ENCODE measurements at regions not wholly inside any gene's neighbourhood (a gene's known extent, or its start where the extent isn't known, plus 50 kb on each side); places are given as distances from the start of the nearest gene placed in this dataset.
"Not testable (repeated sequence)": the region's sequence is repeated elsewhere in the genome, so short reads cannot be mapped to it uniquely, and the experiment has no call there.

DNA sequence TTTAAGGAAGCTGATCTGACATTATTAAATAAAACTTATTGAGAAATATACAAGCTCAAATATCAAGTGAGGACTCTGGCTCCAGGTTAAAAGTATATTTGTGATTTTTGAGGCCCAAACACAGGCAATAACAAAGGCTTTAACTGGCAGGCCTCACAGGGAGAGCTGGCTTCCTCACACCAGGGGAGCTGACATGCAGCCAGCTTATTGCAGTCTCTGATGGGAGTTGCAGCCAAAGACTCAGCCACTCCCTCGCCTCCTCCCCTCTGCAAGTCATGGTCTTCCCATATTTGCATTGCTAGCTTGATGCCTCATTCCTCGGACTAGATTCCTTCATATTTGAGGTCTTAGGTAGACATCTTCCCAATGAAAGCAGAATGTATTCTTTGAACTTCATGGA is 647.1 kb upstream of the SLITRK6 start:
- DNase-seq (ENCODE audit: low read depth in 1 of 2, low spot score in 2 of 2), result no peak
- H3K4me1 ChIP-seq (replicated peaks), result no peaks in the 10 kb centered on the region
- no peaks in the 10 kb centered on the region for H3K9me3 ChIP-seq (replicated peaks)
- no peaks in the 10 kb centered on the region for H3K27me3 ChIP-seq (replicated peaks)
- no peak overlapping the region for H3K4me3 ChIP-seq
- no peak overlapping the region for H3K27ac ChIP-seq
- H3K36me3 ChIP-seq, result no peaks in the 10 kb centered on the region

DNA sequence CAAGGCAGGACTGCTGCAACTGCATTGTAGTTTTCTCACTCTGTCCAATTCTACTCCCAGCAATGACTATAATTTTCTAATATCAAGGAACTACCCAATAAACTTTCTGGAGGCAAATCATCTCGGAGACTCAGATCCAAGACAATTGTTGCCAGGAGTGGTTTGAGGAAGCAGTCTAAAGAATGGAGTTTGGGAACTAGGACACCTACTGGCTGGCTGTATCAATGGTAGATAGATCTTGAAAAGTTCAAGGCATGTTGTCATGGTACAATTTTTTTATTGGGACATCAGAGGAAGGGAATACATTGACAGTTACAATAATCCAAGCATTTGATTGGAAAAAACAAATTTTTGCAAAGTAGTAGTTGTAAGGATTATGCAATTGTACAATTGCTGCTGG is 648.3 kb upstream of the SLITRK6 start:
- no peaks in the 10 kb centered on the region for H3K9me3 ChIP-seq (replicated peaks)
- no peaks in the 10 kb centered on the region for H3K36me3 ChIP-seq
- H3K27ac ChIP-seq, result no peak overlapping the region
- H3K4me1 ChIP-seq (replicated peaks), result no peaks in the 10 kb centered on the region
- H3K4me3 ChIP-seq, result no peak overlapping the region
- DNase-seq (ENCODE audit: low read depth in 1 of 2, low spot score in 2 of 2), result no peak
- no peaks in the 10 kb centered on the region for H3K27me3 ChIP-seq (replicated peaks)

DNA sequence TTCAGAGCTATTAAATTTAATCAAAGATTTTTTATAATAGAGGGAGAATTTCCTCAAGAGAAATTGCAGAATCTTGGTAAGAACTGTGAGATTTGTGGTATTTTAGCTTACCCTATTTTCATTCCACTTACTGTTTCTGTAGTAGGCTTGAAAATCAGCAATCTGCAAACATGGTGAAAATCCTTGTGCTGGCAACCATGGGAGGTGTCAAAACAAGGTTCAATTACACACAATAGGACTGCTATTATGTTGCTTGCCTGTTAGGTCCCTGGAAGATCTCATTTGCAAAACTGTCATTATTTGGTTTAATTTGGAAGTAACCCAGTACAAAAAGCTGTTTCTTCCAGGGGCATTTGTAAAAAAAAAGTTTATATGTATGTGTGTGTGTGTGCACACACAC is 662.8 kb upstream of the SLITRK6 start:
- Histone ChIP-seq H3K9me3 (replicated peaks) (no peaks in the 10 kb centered on the region), H3K36me3 (no peaks in the 10 kb centered on the region), H3K27me3 (replicated peaks) (no peaks in the 10 kb centered on the region), H3K27ac (no peak overlapping the region), H3K4me3 (no peak overlapping the region), H3K4me1 (replicated peaks) (no peaks in the 10 kb centered on the region)
- no peak for DNase-seq (ENCODE audit: low read depth in 1 of 2, low spot score in 2 of 2)

DNA sequence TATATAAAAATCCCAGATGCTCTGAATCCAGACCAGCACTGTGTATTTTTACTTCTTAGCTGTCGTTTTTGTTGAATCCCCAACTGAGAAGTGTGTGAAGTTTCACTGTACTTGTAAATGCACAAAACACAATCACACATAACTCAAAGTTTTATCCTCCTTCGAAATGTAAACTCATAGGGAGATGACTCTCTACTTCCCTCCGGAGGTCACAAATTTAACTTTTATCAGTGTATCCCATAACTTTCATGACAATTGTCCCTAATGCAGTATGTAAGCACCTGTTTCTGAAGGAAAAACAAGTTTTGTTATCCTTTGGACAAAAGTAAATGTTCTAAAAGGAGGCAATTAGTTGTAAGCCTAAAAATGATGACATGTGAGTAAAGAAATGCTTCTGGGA is 665.0 kb upstream of the SLITRK6 start:
- Histone ChIP-seq H3K4me1 (replicated peaks) (no peaks in the 10 kb centered on the region), H3K27ac (no peak overlapping the region), H3K27me3 (replicated peaks) (no peaks in the 10 kb centered on the region), H3K9me3 (replicated peaks) (no peaks in the 10 kb centered on the region), H3K4me3 (no peak overlapping the region), H3K36me3 (no peaks in the 10 kb centered on the region)
- no peak for DNase-seq (ENCODE audit: low read depth in 1 of 2, low spot score in 2 of 2)

DNA sequence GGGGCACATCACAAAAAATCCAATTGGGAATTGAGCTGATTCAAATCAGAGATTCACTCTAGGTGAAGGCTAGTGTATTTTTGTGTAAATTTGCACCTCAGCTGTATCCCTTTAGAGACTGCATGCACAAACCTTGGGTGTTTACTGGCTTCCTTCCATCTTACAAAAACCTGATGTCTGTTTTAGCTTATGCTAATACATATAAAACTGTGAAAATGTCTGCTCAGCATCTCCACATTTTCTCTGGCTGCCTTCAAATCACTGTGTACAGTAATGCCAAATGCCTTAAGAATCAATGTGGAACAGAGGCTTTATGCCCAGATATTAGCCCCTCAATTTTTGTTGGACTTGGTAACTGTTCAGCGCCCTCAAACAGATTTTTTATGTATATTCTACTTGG is 675.8 kb upstream of the SLITRK6 start:
- Histone ChIP-seq H3K4me3 (no peak overlapping the region), H3K4me1 (replicated peaks) (no peaks in the 10 kb centered on the region), H3K27ac (no peak overlapping the region), H3K9me3 (replicated peaks) (no peaks in the 10 kb centered on the region), H3K27me3 (replicated peaks) (no peaks in the 10 kb centered on the region), H3K36me3 (no peaks in the 10 kb centered on the region)
- DNase-seq (ENCODE audit: low read depth in 1 of 2, low spot score in 2 of 2), result no peak

DNA sequence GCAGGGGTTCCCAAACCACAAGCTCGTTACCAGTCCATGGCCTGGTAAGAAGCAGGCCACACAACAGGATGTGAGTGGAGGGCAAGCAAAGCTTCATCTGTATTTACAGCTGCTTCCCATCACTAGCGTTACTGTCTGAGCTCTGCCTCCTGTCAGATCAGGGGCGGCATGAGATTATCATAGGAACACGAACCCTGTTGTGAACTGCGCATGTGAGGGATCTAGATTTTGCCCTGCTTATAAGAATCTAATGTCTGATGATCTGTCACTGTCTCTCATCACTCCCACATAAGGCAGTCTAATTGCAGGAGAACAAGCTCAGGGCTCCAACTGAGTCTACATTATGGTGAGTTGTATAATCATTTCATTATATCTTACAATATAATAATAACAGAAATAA is 677.4 kb upstream of the SLITRK6 start:
- H3K4me1 ChIP-seq (replicated peaks), result no peaks in the 10 kb centered on the region
- H3K9me3 ChIP-seq (replicated peaks), result no peaks in the 10 kb centered on the region
- H3K27me3 ChIP-seq (replicated peaks), result no peaks in the 10 kb centered on the region
- no peak for DNase-seq (ENCODE audit: low read depth in 1 of 2, low spot score in 2 of 2)
- H3K27ac ChIP-seq, result no peak overlapping the region
- no peak overlapping the region for H3K4me3 ChIP-seq
- no peaks in the 10 kb centered on the region for H3K36me3 ChIP-seq

DNA sequence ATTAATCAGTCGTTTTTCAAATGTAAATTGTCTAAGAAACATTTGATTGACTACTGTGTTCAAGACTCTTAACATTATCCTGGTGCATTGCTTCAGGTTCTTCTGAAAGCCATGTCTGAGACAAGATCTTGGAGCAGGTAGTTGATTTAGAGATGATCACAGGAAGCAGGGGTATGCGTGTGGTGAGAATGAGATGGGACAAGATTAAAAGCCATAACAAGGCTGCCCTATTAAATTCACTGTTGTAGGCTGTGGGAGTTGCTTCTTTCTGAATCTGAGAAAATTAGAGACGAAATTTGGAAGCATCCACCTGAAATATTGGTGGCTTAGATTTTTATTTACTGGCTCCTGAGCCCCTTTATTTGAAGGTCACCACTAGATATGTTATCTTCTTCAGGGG is 687.4 kb upstream of the SLITRK6 start:
- no peak overlapping the region for H3K27ac ChIP-seq
- H3K36me3 ChIP-seq, result no peaks in the 10 kb centered on the region
- H3K4me1 ChIP-seq (replicated peaks), result no peaks in the 10 kb centered on the region
- H3K27me3 ChIP-seq (replicated peaks), result no peaks in the 10 kb centered on the region
- no peak for DNase-seq (ENCODE audit: low read depth in 1 of 2, low spot score in 2 of 2)
- no peaks in the 10 kb centered on the region for H3K9me3 ChIP-seq (replicated peaks)
- no peak overlapping the region for H3K4me3 ChIP-seq

DNA sequence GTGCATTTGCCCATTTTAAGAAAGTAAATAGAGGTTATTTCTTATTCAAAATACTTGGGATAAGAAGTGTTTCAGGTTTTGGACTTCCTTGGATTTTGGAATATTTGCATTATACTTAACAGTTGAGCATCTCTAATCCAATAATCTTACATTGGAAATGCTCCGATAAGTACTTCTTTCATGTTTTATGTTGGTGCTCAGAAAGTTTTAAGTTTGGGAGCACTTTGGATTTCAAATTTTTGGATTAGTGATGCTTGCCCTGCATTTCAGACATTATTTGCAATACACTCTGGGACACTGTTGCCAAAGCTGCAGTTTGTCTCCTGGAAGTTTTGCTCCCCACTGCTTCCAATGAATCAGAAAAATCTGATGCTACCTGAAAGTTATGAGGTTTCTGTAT is 691.9 kb upstream of the SLITRK6 start:
- Histone ChIP-seq H3K4me3 (no peak overlapping the region), H3K27me3 (replicated peaks) (no peaks in the 10 kb centered on the region), H3K27ac (no peak overlapping the region), H3K4me1 (replicated peaks) (no peaks in the 10 kb centered on the region), H3K9me3 (replicated peaks) (no peaks in the 10 kb centered on the region), H3K36me3 (no peaks in the 10 kb centered on the region)
- DNase-seq (ENCODE audit: low read depth in 1 of 2, low spot score in 2 of 2), result no peak

DNA sequence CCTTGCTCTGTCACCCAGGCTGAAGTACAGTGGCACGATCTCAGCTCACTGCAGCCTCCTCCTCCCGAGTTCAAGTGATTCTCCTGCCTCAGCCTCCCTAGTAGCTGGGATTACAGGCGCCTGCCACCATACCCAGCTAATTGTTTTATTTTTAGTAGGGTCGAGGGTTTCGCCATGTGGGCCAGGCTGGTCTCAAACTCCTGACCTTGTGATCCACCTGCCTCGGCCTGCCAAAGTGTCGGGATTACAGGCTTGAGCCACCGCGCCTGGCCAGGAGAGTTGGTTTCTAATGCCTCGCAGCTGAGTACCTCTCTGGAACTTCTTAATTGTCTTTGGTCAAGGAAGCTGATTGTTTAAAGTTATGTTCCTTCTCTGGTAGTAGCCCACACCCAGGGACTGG is 702.7 kb upstream of the SLITRK6 start:
- H3K9me3 ChIP-seq (replicated peaks); H3K36me3 ChIP-seq; H3K4me1 ChIP-seq (replicated peaks); H3K27me3 ChIP-seq (replicated peaks); H3K27ac ChIP-seq; H3K4me3 ChIP-seq; DNase-seq (ENCODE audit: low read depth in 1 of 2, low spot score in 2 of 2): not testable (repeated sequence)

DNA sequence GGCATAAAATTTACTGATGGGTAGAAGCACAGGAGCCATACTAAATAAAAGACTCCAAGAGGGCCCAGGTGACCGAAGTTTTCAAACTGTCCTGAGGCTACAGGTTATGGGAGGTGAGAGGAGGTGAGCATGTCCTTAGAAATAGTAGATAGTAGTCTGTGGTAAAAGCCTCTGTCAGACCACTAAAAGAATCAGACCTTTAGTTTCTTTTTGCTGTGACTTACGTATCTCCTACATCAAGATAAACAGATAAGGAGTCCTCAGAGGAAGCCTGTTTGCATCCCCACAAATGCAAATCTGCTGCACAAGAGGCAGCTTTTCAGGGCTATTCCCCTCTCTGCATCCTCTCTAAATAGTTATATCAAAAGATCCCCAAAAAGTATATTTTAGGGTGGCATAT is 711.6 kb upstream of the SLITRK6 start:
- H3K27ac ChIP-seq, result no peak overlapping the region
- DNase-seq (ENCODE audit: low read depth in 1 of 2, low spot score in 2 of 2), result no peak
- no peaks in the 10 kb centered on the region for H3K36me3 ChIP-seq
- no peaks in the 10 kb centered on the region for H3K27me3 ChIP-seq (replicated peaks)
- no peaks in the 10 kb centered on the region for H3K9me3 ChIP-seq (replicated peaks)
- H3K4me3 ChIP-seq, result no peak overlapping the region
- no peaks in the 10 kb centered on the region for H3K4me1 ChIP-seq (replicated peaks)

DNA sequence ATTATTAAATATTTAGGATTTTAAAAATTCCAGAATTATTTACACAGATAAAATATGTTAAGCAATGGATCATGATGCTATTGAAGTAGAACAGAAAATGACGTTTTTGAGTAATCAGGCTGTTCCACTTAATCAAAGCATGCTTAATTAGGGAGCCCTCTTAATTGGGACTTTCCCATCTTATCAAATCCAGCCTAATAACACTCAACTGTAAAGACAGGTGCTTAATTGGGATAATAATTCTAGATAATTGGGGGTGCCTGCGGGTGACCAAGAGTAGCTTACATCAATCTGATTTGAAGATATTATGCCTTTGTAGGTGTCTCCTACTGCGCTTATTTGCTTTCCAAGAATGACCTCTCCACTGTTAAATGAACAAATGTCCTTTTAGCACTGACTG is 742.2 kb upstream of the SLITRK6 start:
- Histone ChIP-seq H3K27ac (no peak overlapping the region), H3K27me3 (replicated peaks) (no peaks in the 10 kb centered on the region), H3K4me3 (no peak overlapping the region)

DNA sequence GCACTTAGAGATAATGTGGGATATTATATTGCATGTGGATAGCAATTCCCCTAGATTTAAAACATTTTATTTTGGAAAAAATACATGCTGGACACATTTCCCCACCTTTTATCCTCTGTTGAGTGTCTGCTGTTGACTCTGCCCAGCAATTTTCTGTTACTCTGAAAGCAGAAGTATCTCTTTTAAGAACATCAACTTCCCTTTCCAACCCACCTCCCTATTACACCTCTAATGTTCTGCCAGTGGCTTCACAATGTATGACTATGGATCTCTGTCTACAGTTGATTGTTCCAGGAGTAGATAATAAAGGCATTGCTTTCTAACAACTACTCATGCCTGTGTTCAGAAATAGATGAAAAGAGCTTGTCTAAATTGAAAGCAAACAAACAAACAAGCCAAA is 754.8 kb upstream of the SLITRK6 start:
- H3K36me3 ChIP-seq, result no peaks in the 10 kb centered on the region
- DNase-seq (ENCODE audit: low read depth in 1 of 2, low spot score in 2 of 2), result no peak

More for the DNA sequence above, 742.2 kb upstream of the SLITRK6 start:
- H3K9me3 ChIP-seq (replicated peaks), result no peaks in the 10 kb centered on the region
- H3K4me1 ChIP-seq (replicated peaks), result no peaks in the 10 kb centered on the region
- no peak for DNase-seq (ENCODE audit: low read depth in 1 of 2, low spot score in 2 of 2)
- no peaks in the 10 kb centered on the region for H3K36me3 ChIP-seq

DNA sequence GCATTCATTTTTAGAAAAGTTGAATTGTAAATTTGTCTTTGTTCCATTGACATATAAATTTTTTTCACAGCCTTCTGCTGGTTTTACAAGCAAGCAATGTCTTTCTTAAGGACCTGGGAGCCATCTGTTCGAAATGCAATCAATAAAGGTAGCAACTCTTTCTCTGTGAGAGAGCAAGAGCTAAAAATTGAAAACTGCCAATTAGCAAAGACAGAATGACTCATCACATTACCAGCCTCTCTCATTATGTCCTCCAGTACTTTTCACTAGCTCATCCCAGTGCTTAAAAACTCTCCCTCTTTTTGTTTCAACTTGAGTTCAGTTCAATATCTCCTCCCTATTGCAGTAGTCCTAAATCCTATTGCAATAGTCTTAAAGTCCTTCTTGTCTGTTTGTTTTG is 760.7 kb upstream of the SLITRK6 start:
- Histone ChIP-seq H3K27me3 (replicated peaks) (no peaks in the 10 kb centered on the region), H3K27ac (no peak overlapping the region), H3K36me3 (no peaks in the 10 kb centered on the region), H3K4me1 (replicated peaks) (no peaks in the 10 kb centered on the region), H3K4me3 (no peak overlapping the region), H3K9me3 (replicated peaks) (no peaks in the 10 kb centered on the region)
- DNase-seq (ENCODE audit: low read depth in 1 of 2, low spot score in 2 of 2), result no peak

More for the DNA sequence above, 754.8 kb upstream of the SLITRK6 start:
- no peak overlapping the region for H3K27ac ChIP-seq
- no peaks in the 10 kb centered on the region for H3K27me3 ChIP-seq (replicated peaks)
- no peaks in the 10 kb centered on the region; the same call in 1 of the 2 replicates for H3K9me3 ChIP-seq (replicated peaks)
- H3K4me1 ChIP-seq (replicated peaks), result no peaks in the 10 kb centered on the region
- no peak overlapping the region for H3K4me3 ChIP-seq

DNA sequence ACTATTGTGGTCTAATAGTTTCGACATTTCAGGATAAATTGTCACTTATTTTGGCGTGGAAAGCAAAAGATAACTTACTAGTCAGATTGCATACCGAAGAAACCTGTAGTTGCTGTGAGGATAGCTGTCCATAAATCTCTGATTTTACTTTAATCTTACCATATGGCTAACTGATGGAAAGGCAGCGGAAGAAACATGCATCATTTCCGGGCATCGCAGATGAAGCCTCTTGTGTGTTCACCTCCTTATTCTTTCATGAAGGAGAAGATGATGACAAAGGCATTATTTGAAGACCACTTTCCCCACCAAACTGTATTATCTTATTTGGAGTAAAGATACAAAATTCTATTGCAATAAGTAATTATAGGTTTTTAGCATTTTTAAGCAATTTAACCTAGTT is 763.6 kb upstream of the SLITRK6 start:
- Histone ChIP-seq H3K9me3 (replicated peaks) (no peaks in the 10 kb centered on the region), H3K36me3 (no peaks in the 10 kb centered on the region), H3K27me3 (replicated peaks) (no peaks in the 10 kb centered on the region), H3K4me1 (replicated peaks) (no peaks in the 10 kb centered on the region), H3K27ac (no peak overlapping the region), H3K4me3 (no peak overlapping the region)
- DNase-seq (ENCODE audit: low read depth in 1 of 2, low spot score in 2 of 2), result no peak

DNA sequence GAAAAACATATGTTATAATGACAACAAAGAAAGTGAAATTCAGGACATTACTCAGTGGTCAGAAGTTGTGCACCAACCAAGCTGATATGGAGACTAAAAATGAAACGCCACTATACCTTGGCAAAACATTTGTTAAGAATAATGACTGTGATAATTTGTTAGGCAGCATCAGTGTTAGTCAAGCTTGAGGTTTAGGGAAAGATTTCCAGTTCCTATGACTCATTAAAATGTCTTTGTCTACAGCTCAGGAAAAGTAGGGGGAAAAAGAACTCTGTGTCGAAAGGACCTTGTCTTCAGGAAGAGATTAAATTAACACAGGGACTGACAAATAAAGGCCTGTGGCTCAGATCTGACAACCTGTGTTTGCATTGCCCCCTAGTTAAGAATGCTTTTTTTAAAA is 764.1 kb upstream of the SLITRK6 start:
- no peak for DNase-seq (ENCODE audit: low read depth in 1 of 2, low spot score in 2 of 2)
- no peaks in the 10 kb centered on the region for H3K36me3 ChIP-seq
- no peaks in the 10 kb centered on the region for H3K9me3 ChIP-seq (replicated peaks)
- no peak overlapping the region for H3K4me3 ChIP-seq
- no peaks in the 10 kb centered on the region for H3K27me3 ChIP-seq (replicated peaks)
- no peaks in the 10 kb centered on the region for H3K4me1 ChIP-seq (replicated peaks)
- no peak overlapping the region for H3K27ac ChIP-seq
